Fibroblast of lung (primary cell): ENCODE measurements at regions not wholly inside any gene's neighbourhood (a gene's known extent, or its start where the extent isn't known, plus 50 kb on each side); places are given as distances from the start of the nearest gene placed in this dataset.
"Not testable (repeated sequence)": the region's sequence is repeated elsewhere in the genome, so short reads cannot be mapped to it uniquely, and the experiment has no call there.

ENCODE experiments used
- DNase-seq, 2 donors: peaks; one replicate each; pipeline versions ENCODE4 v3.0.0 to v3.0.0-alpha.2; 2010; ENCODE audit warnings: low read depth in 2 of 2
- H2AFZ ChIP-seq: 2 replicates; pipeline ENCODE4 v1.5.1; 2012; ENCODE audit warnings: low read length, control low read depth, inconsistent platforms
- H3K27ac ChIP-seq: 2 replicates; pipeline ENCODE4 v1.5.1; 2011; ENCODE audit warnings: low read length, control low read depth; ENCODE audit not compliant: insufficient read depth
- H3K27me3 ChIP-seq: 2 replicates; pipeline ENCODE4 v1.5.1; 2011; ENCODE audit warnings: mild to moderate bottlenecking, low read length; ENCODE audit not compliant: control insufficient read depth, insufficient read depth
- H3K36me3 ChIP-seq: 2 replicates; pipeline ENCODE4 v1.5.1; 2011; ENCODE audit warnings: low read length; ENCODE audit not compliant: control insufficient read depth, insufficient read depth
- H3K4me1 ChIP-seq: 2 replicates; pipeline ENCODE4 v1.5.1; 2011; ENCODE audit warnings: low read length; ENCODE audit not compliant: control insufficient read depth, insufficient read depth; ENCODE audit errors: extremely low read depth
- H3K4me2 ChIP-seq: 2 replicates; pipeline ENCODE4 v1.5.1; 2011; ENCODE audit warnings: low read length, control low read depth; ENCODE audit not compliant: insufficient read depth; ENCODE audit errors: extremely low read depth
- H3K4me3 ChIP-seq, 4 experiments: fragments of 200-600 bp in 1 of 4; sonication (generic) in 1 of 4; replicated peaks in 1 of 4; 2 replicates each; pipeline ENCODE4 v1.5.1; 2011 to 2016; ENCODE audit warnings: low read length in 4 of 4, low read depth in 3 of 4, mild to moderate bottlenecking in 3 of 4, control low read depth in 2 of 4, inconsistent platforms in 1 of 4, mixed read lengths in 1 of 4; ENCODE audit not compliant: insufficient read depth in 1 of 4; ENCODE audit errors: control extremely low read depth in 1 of 4
- H3K79me2 ChIP-seq: 2 replicates; pipeline ENCODE4 v1.5.1; 2012; ENCODE audit warnings: mild to moderate bottlenecking, low read length, inconsistent platforms; ENCODE audit not compliant: control insufficient read depth, insufficient read depth
- H3K9ac ChIP-seq: 2 replicates; pipeline ENCODE4 v1.5.1; 2011; ENCODE audit warnings: mild to moderate bottlenecking, low read length, control low read depth; ENCODE audit not compliant: insufficient read depth
- H3K9me3 ChIP-seq: 2 replicates; pipeline ENCODE4 v1.5.1; 2012; ENCODE audit warnings: low read depth, low read length; ENCODE audit not compliant: control insufficient read depth, insufficient read depth
- H4K20me1 ChIP-seq: 2 replicates; pipeline ENCODE4 v1.5.1; 2011; ENCODE audit warnings: low read length; ENCODE audit not compliant: control insufficient read depth, insufficient read depth; ENCODE audit errors: extremely low read depth
- CTCF ChIP-seq, 2 donors: IDR thresholded peaks in 1 of 2; conservative IDR thresholded peaks in 1 of 2; 1 replicate in 1 of 2; 2 replicates in 1 of 2; pipeline ENCODE4 v1.5.1; 2011 to 2012; ENCODE audit warnings: low read length in 2 of 2, control low read depth in 1 of 2, inconsistent platforms in 1 of 2, low read depth in 1 of 2, mild to moderate bottlenecking in 1 of 2
- EZH2 ChIP-seq: IDR thresholded peaks from 2 replicates; pipeline ENCODE4 v1.5.1; 2012; ENCODE audit warnings: low read length, control low read depth, mild to moderate bottlenecking; ENCODE audit errors: missing control alignments

GRCh38 chr11:71368966-71369365 lies 79.2 kb downstream of the DHCR7 start:
- H3K27me3 ChIP-seq = peaks cover 3% of the 10 kb centered on the region
- H3K4me2 ChIP-seq = no peak overlapping the region
- no peaks in the 10 kb centered on the region for H4K20me1 ChIP-seq
- H3K36me3 ChIP-seq = no peaks in the 10 kb centered on the region
- H3K9ac ChIP-seq = no peak overlapping the region
- TF ChIP-seq EZH2 = no peak
- no peak for TF ChIP-seq CTCF (conservative IDR thresholded peaks at IDR 0.05 in 1 of 2, IDR thresholded peaks at IDR 0.05 in 1 of 2; ENCODE audit: low read depth in 1 of 2, low read length in 2 of 2)
- H3K79me2 ChIP-seq = no peaks in the 10 kb centered on the region
- no peaks in the 10 kb centered on the region for H3K9me3 ChIP-seq
- no peak overlapping the region for H2AFZ ChIP-seq
- H3K27ac ChIP-seq = no peak overlapping the region
- no peak overlapping the region for H3K4me3 ChIP-seq
- H3K4me1 ChIP-seq = no peaks in the 10 kb centered on the region
- DNase-seq = no peak

- H4K20me1 ChIP-seq = no peaks in the 10 kb centered on the region
- H3K4me1 ChIP-seq = no peaks in the 10 kb centered on the region
- no peaks in the 10 kb centered on the region for H3K79me2 ChIP-seq
- H3K27me3 ChIP-seq = peaks cover 3% of the 10 kb centered on the region
- H3K4me2 ChIP-seq = no peak overlapping the region
- no peaks in the 10 kb centered on the region for H3K36me3 ChIP-seq
- H3K27ac ChIP-seq = no peak overlapping the region
- H3K9me3 ChIP-seq = no peaks in the 10 kb centered on the region
- TF ChIP-seq EZH2 (no peak), CTCF (conservative IDR thresholded peaks at IDR 0.05 in 1 of 2, IDR thresholded peaks at IDR 0.05 in 1 of 2; ENCODE audit: low read depth in 1 of 2, low read length in 2 of 2) (no peak)
- H3K4me3 ChIP-seq = no peak overlapping the region
- H2AFZ ChIP-seq = no peak overlapping the region
- no peak for DNase-seq
- H3K9ac ChIP-seq = no peak overlapping the region
These were observed 80.4 kb downstream of the DHCR7 start for GRCh38 chr11:71367756-71368155.

- H3K27me3 ChIP-seq, DNase-seq, H3K9me3 ChIP-seq, H3K4me2 ChIP-seq, H3K36me3 ChIP-seq, H3K9ac ChIP-seq, H3K27ac ChIP-seq, H4K20me1 ChIP-seq, H3K79me2 ChIP-seq, H3K4me1 ChIP-seq, H2AFZ ChIP-seq, H3K4me3 ChIP-seq: not testable (repeated sequence)
These were observed 80.9 kb downstream of the DHCR7 start for GRCh38 chr11:71367276-71367675.

GRCh38 chr11:71366076-71366475 lies 82.1 kb downstream of the DHCR7 start:
- Histone ChIP-seq H3K4me2 (no peak overlapping the region), H3K27ac (no peak overlapping the region), H2AFZ (no peak overlapping the region), H3K36me3 (no peaks in the 10 kb centered on the region), H3K9me3 (no peaks in the 10 kb centered on the region), H3K9ac (no peak overlapping the region), H3K4me3 (no peak overlapping the region), H3K27me3 (peaks cover 3% of the 10 kb centered on the region), H4K20me1 (no peaks in the 10 kb centered on the region), H3K79me2 (no peaks in the 10 kb centered on the region), H3K4me1 (no peaks in the 10 kb centered on the region)
- no peak for DNase-seq
- TF ChIP-seq CTCF (conservative IDR thresholded peaks at IDR 0.05 in 1 of 2, IDR thresholded peaks at IDR 0.05 in 1 of 2; ENCODE audit: low read depth in 1 of 2, low read length in 2 of 2) (no peak), EZH2 (no peak)
